SK-N-SH treated with all-trans-retinoic acid at 6 μM for 48 hours (cell line): ENCODE measurements at regions not wholly inside any gene's neighbourhood (a gene's known extent, or its start where the extent isn't known, plus 50 kb on each side); places are given as distances from the start of the nearest gene placed in this dataset.
A peak's percentile ranks its signal among the peaks of the same experiment; 100 is the strongest.

Experiments
- ATAC-seq: fragments of 200-7000 bp; cut with Tn5 transposase; 3 replicates; pipeline ENCODE4 v1.9.1; 2020; ENCODE audit warnings: mild to moderate bottlenecking, moderate library complexity
- BACH2 ChIP-seq: fragments of 250-450 bp; sonication (Bioruptor Pico); IDR thresholded peaks from 2 replicates; pipeline ENCODE4 v1.9.0; 2021; ENCODE audit warnings: mild to moderate bottlenecking, borderline replicate concordance
- CSDC2 ChIP-seq: fragments of 250-450 bp; sonication (Bioruptor Pico); IDR thresholded peaks from 2 replicates; pipeline ENCODE4 v1.5.0; 2020; ENCODE audit warnings: mild to moderate bottlenecking, moderate library complexity
- ESRRG ChIP-seq: fragments of 250-450 bp; sonication (Bioruptor Pico); IDR thresholded peaks from 2 replicates; pipeline ENCODE4 v1.6.1; 2021; ENCODE audit warnings: mild to moderate bottlenecking
- GLIS3 ChIP-seq: fragments of 250-450 bp; sonication (Bioruptor Pico); IDR thresholded peaks from 2 replicates; pipeline ENCODE4 v1.5.0; 2020; ENCODE audit warnings: mild to moderate bottlenecking, moderate library complexity
- OSR1 ChIP-seq: fragments of 250-450 bp; sonication (Bioruptor Pico); IDR thresholded peaks from 2 replicates; pipeline ENCODE4 v1.8.0; 2022; ENCODE audit warnings: moderate library complexity, mild to moderate bottlenecking, inconsistent platforms
- PATZ1 ChIP-seq: fragments of 250-450 bp; sonication (Bioruptor Pico); IDR thresholded peaks from 2 replicates; pipeline ENCODE4 v1.8.0; 2020; ENCODE audit warnings: mild to moderate bottlenecking, moderate library complexity, borderline replicate concordance
- PPARA ChIP-seq: fragments of 250-450 bp; sonication (Bioruptor Pico); IDR thresholded peaks from 2 replicates; pipeline ENCODE4 v1.5.0; 2020; ENCODE audit warnings: mild to moderate bottlenecking, borderline replicate concordance
- RARB ChIP-seq: fragments of 250-450 bp; sonication (Bioruptor Pico); IDR thresholded peaks from 2 replicates; pipeline ENCODE4 v1.8.0; 2021; ENCODE audit warnings: mild to moderate bottlenecking, moderate library complexity
- TCF4 ChIP-seq: fragments of 250-450 bp; sonication (Bioruptor Pico); IDR thresholded peaks from 2 replicates; pipeline ENCODE4 v1.8.0; 2021; ENCODE audit warnings: mild to moderate bottlenecking, moderate library complexity, borderline replicate concordance
- TOX ChIP-seq: fragments of 250-450 bp; sonication (Bioruptor Pico); IDR thresholded peaks from 2 replicates; pipeline ENCODE4 v1.8.0; 2021; ENCODE audit warnings: mild to moderate bottlenecking, moderate library complexity, borderline replicate concordance
- ZFP3 ChIP-seq: fragments of 250-450 bp; sonication (Bioruptor Pico); IDR thresholded peaks from 2 replicates; pipeline ENCODE4 v1.5.0; 2020; ENCODE audit warnings: mild to moderate bottlenecking, moderate library complexity
- ZFP30 ChIP-seq: fragments of 450-650 bp; formaldehyde crosslinking; IDR thresholded peaks from 2 replicates; pipeline ENCODE4 v1.5.0; 2022; ENCODE audit warnings: mild to moderate bottlenecking, moderate library complexity
- ZNF70 ChIP-seq: fragments of 450-650 bp; formaldehyde crosslinking; IDR thresholded peaks from 2 replicates; pipeline ENCODE4 v1.5.0; 2020; ENCODE audit warnings: mild to moderate bottlenecking, moderate library complexity
- TF ChIP-seq, protein P1 (sequence below): fragments of 250-450 bp; sonication (Bioruptor Pico); IDR thresholded peaks from 2 replicates; pipeline ENCODE4 v1.5.0; 2020; ENCODE audit warnings: mild to moderate bottlenecking, moderate library complexity
- TF ChIP-seq, protein P2 (sequence below): fragments of 250-450 bp; sonication (Bioruptor Pico); IDR thresholded peaks from 2 replicates; pipeline ENCODE4 v1.8.0; 2021; ENCODE audit warnings: low read depth, mild to moderate bottlenecking, moderate library complexity, borderline replicate concordance
- TF ChIP-seq, protein P3 (sequence below): fragments of 250-450 bp; sonication (Bioruptor Pico); IDR thresholded peaks from 2 replicates; pipeline ENCODE4 v1.5.1; 2021; ENCODE audit warnings: mild to moderate bottlenecking, moderate library complexity

DNA sequence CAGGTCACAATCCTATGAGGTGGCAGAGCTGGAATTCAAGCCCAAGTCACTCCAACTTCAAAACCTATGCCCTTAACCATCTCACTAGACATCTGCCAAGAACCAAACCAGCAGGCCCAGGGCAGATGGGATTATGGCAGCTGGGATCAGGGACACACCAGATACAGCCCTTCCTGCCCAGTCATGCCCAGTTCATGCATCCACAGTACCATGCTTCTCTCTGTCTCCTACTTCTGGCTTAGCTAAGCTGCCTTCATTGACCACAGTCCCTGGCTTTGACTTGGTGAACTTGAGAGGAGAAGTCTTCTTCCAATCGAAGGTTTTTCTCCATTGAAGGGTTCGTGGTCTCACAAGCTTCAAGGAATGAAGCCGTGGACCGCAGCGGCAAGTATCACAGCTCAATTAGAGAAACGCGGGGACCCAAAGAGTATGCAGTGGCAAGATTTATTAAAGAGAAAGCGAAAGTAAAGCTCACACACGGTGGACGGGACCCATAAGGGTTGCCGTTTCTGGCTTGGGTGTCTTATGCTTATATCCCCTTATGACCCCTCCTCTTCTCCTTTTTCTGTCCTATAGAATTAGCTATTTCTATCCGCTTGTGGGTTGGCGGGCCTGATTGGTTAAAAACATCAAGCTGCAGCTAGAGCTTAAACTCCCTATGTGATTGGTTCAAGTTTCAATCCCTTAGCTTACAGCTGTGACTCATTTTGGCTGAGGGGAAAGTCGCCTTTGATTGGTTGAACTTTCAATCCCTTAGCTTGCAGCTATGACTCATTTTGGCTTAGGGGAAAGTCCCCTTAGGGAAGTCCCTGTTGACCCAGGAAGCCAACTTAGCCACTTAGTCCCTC, 101.2 kb downstream of the TRIM36 start:
- 0 out of 3 replicates have a peak, but pooled peaks have one; percentile 20 for ATAC-seq
- TF ChIP-seq ZNF70 (CRISPR knock-in tag), result no peak
- no peak for TF ChIP-seq ESRRG
- TF ChIP-seq, protein P1, sequence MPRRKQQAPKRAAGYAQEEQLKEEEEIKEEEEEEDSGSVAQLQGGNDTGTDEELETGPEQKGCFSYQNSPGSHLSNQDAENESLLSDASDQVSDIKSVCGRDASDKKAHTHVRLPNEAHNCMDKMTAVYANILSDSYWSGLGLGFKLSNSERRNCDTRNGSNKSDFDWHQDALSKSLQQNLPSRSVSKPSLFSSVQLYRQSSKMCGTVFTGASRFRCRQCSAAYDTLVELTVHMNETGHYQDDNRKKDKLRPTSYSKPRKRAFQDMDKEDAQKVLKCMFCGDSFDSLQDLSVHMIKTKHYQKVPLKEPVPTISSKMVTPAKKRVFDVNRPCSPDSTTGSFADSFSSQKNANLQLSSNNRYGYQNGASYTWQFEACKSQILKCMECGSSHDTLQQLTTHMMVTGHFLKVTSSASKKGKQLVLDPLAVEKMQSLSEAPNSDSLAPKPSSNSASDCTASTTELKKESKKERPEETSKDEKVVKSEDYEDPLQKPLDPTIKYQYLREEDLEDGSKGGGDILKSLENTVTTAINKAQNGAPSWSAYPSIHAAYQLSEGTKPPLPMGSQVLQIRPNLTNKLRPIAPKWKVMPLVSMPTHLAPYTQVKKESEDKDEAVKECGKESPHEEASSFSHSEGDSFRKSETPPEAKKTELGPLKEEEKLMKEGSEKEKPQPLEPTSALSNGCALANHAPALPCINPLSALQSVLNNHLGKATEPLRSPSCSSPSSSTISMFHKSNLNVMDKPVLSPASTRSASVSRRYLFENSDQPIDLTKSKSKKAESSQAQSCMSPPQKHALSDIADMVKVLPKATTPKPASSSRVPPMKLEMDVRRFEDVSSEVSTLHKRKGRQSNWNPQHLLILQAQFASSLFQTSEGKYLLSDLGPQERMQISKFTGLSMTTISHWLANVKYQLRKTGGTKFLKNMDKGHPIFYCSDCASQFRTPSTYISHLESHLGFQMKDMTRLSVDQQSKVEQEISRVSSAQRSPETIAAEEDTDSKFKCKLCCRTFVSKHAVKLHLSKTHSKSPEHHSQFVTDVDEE (CRISPR knock-in tag), result no peak
- no peak for TF ChIP-seq ZFP30 (CRISPR knock-in tag)
- no peak for TF ChIP-seq OSR1 (CRISPR knock-in tag)
- no peak for TF ChIP-seq TOX (CRISPR knock-in tag)
- TF ChIP-seq GLIS3 (CRISPR knock-in tag), result no peak
- TF ChIP-seq ZFP3, result no peak
- TF ChIP-seq TCF4 (CRISPR knock-in tag), result no peak
- TF ChIP-seq PPARA (CRISPR knock-in tag), result no peak
- TF ChIP-seq, protein P2, sequence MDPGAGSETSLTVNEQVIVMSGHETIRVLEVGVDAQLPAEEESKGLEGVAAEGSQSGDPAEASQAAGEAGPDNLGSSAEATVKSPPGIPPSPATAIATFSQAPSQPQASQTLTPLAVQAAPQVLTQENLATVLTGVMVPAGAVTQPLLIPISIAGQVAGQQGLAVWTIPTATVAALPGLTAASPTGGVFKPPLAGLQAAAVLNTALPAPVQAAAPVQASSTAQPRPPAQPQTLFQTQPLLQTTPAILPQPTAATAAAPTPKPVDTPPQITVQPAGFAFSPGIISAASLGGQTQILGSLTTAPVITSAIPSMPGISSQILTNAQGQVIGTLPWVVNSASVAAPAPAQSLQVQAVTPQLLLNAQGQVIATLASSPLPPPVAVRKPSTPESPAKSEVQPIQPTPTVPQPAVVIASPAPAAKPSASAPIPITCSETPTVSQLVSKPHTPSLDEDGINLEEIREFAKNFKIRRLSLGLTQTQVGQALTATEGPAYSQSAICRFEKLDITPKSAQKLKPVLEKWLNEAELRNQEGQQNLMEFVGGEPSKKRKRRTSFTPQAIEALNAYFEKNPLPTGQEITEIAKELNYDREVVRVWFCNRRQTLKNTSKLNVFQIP (CRISPR knock-in tag), result no peak
- TF ChIP-seq, protein P3, sequence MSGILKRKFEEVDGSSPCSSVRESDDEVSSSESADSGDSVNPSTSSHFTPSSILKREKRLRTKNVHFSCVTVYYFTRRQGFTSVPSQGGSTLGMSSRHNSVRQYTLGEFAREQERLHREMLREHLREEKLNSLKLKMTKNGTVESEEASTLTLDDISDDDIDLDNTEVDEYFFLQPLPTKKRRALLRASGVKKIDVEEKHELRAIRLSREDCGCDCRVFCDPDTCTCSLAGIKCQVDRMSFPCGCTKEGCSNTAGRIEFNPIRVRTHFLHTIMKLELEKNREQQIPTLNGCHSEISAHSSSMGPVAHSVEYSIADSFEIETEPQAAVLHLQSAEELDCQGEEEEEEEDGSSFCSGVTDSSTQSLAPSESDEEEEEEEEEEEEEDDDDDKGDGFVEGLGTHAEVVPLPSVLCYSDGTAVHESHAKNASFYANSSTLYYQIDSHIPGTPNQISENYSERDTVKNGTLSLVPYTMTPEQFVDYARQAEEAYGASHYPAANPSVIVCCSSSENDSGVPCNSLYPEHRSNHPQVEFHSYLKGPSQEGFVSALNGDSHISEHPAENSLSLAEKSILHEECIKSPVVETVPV (CRISPR knock-in tag), result no peak
- TF ChIP-seq BACH2 (CRISPR knock-in tag), result no peak
- TF ChIP-seq, all 23 proteins: peak for 0

DNA sequence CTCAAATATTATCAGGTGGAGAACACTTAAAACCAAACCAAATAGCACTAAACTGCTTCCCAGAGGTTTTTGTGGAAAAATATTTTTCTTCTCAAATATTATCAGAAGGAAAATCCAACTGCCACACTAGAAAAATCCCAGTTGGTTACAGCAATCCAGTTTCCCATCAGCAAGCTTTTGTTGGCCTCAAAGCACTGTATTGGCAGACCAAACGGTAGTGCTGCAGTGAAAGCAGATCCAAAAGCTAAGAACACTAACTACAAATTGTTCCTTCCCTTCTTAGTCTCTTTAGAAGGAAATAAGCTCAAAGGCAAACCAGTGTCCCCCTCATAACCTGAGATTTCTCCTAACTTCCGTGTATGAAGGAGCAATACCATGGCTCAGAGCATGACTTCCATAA, 105.3 kb downstream of the TRIM36 start:
- TF ChIP-seq TOX (CRISPR knock-in tag), result no peak
- ATAC-seq, result no peak

DNA sequence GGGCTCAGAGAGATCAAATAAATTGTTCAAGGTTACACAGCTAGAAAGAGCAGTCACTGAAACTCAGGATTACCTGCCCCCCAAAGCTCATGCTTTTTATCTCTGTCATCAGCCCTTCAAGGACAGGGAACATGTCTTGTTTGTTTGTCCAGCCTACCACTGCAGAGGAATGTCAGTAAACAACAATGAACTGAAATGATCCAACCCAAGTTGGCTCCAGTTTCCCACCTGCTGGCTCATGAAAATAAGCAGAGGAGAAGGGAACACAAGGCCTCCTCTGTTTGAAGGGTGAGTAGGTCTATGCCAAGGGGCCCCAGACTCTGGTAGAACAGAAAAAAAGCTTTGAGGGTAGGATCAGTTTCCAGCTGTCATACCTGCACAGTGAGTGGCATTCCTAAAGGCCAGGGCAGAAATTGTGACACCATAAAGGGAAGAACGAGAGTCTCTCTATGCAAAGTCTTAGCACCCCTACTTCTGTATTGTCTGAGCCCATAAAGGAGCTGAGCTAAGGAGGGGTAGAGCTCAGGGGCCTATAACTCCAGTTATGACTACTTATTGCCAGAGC, 115.2 kb downstream of the TRIM36 start:
- no peak for TF ChIP-seq RARB (CRISPR knock-in tag)
- TF ChIP-seq, all 23 proteins: peak for 0
- ATAC-seq, result no peak

- TF ChIP-seq, protein P1 (CRISPR knock-in tag), result no peak
- TF ChIP-seq, protein P3 (CRISPR knock-in tag), result no peak
- TF ChIP-seq ZFP30 (CRISPR knock-in tag), result no peak
- no peak for TF ChIP-seq PATZ1 (CRISPR knock-in tag)
- TF ChIP-seq ZNF70 (CRISPR knock-in tag), result no peak
- no peak for TF ChIP-seq CSDC2 (CRISPR knock-in tag)
- TF ChIP-seq ESRRG, result no peak
- TF ChIP-seq, all 23 proteins: peak for 0
- ATAC-seq, result no peak
These were observed 116.8 kb downstream of the TRIM36 start for GRCh38 chr5:115052948-115053347.
